ENCODE measurements at regions not wholly inside any gene's neighbourhood (a gene's known extent, or its start where the extent isn't known, plus 50 kb on each side); places are given as distances from the start of the nearest gene placed in this dataset.

- intact Hi-C loops (cut with micrococcal nuclease): no loop called here
- H2BK15ac ChIP-seq (ENCODE audit: low read depth, low read length): no peak overlapping the region
- H3K4me1 ChIP-seq (ENCODE audit: control insufficient read depth, insufficient read depth, low read length): peaks cover 5% of the 10 kb centered on the region; the same call in 1 of the 2 replicates
- no peak overlapping the region for H3K4me2 ChIP-seq (ENCODE audit: low read depth, low read length)
- WGBS, 2 experiments (ENCODE audit: extremely low coverage in 2 of 2, insufficient read length in 1 of 2): no CpG with 5 or more reads among the region's 2 CpGs
- H3K79me1 ChIP-seq (ENCODE audit: low read depth in 1 of 2, low read length in 2 of 2): no peaks in the 10 kb centered on the region
- H3K56ac ChIP-seq (ENCODE audit: extremely low read depth, insufficient read depth, low read length): no peak overlapping the region
- DNase-seq (no peak), ATAC-seq (ENCODE audit: low read depth) (peak; percentile 46)
- no TSS peak for BruUV-seq (replicated peaks)
- H3K9me3 ChIP-seq (ENCODE audit: control insufficient read depth, insufficient read depth, low read length): peaks cover 4% of the 10 kb centered on the region; the same call in 1 of the 2 replicates
- H3K18ac ChIP-seq (ENCODE audit: low read depth, low read length): peak overlapping the region; percentile 68
- no peak overlapping the region for H3K9ac ChIP-seq (ENCODE audit: low read depth, low read length)
- H3K27me3 ChIP-seq (ENCODE audit: control insufficient read depth, insufficient read depth, low read length): no peaks in the 10 kb centered on the region
- dilution Hi-C loops (cut with HindIII; ENCODE audit: low sequenced_read_pairs, unreplicated experiment): no loop called here
- peak overlapping the region; percentile 17; the same call in 1 of the 2 replicates for H2AK5ac ChIP-seq (ENCODE audit: low read depth, low read length)
- H2BK5ac ChIP-seq (ENCODE audit: low read depth, low read length, poor library complexity, severe bottlenecking): no peak overlapping the region
- in situ Hi-C loops (cut with MboI; ENCODE audit: low sequenced_read_pairs): no loop called here
- peak overlapping the region; percentile 71 for H4K5ac ChIP-seq (ENCODE audit: low read depth, low read length)
- H2AK9ac ChIP-seq (replicated peaks; ENCODE audit: low read depth, low read length, poor library complexity): no peak overlapping the region
- no peak overlapping the region for H3K23ac ChIP-seq (ENCODE audit: low read depth, low read length)
- no peaks in the 10 kb centered on the region for H3K36me3 ChIP-seq (ENCODE audit: control insufficient read depth, insufficient read depth, low read length)
- CTCF ChIA-PET: interaction anchor here (0.6 to 1.0 kb wide), 2 partner anchors 20 to 1586 kb away, joined by 3 to 5 read pairs; no protein-coding TSS in a partner anchor
- H4K8ac ChIP-seq (ENCODE audit: low read depth in 2 of 2, low read length in 2 of 2): no peak overlapping the region
- H4K91ac ChIP-seq (ENCODE audit: insufficient read depth, low read depth, low read length): no peak overlapping the region
- no peak overlapping the region for H3K4me3 ChIP-seq (ENCODE audit: insufficient read depth, low read depth, low read length)
- no peaks in the 10 kb centered on the region for H4K20me1 ChIP-seq (ENCODE audit: insufficient read depth, low read length)
- POLR2A ChIA-PET (ENCODE audit: unreplicated experiment): no interaction called here
- TF ChIP-seq SMC3 (IDR thresholded peaks at IDR 0.05; ENCODE audit: low read depth, low read length) (no peak), RFX5 (IDR thresholded peaks at IDR 0.05; ENCODE audit: low read depth, low read length) (no peak), MAFK (IDR thresholded peaks at IDR 0.05; ENCODE audit: low read depth, low read length) (no peak), CHD1 (IDR thresholded peaks at IDR 0.05; ENCODE audit: low read depth, low read length) (no peak), MAZ (IDR thresholded peaks at IDR 0.05; ENCODE audit: borderline replicate concordance, low read depth, low read length) (no peak), POLR2A (IDR thresholded peaks at IDR 0.05; ENCODE audit: low read depth, low read length) (no peak), MXI1 (IDR thresholded peaks at IDR 0.05; ENCODE audit: borderline replicate concordance, low read depth, low read length) (no peak), RCOR1 (IDR thresholded peaks at IDR 0.05; ENCODE audit: insufficient replicate concordance, low read length) (no peak), CEBPB (IDR thresholded peaks at IDR 0.05; ENCODE audit: low read depth, low read length) (no peak), BHLHE40 (IDR thresholded peaks at IDR 0.05; ENCODE audit: low read depth, low read length) (no peak)
- TF ChIP-seq, protein P1, sequence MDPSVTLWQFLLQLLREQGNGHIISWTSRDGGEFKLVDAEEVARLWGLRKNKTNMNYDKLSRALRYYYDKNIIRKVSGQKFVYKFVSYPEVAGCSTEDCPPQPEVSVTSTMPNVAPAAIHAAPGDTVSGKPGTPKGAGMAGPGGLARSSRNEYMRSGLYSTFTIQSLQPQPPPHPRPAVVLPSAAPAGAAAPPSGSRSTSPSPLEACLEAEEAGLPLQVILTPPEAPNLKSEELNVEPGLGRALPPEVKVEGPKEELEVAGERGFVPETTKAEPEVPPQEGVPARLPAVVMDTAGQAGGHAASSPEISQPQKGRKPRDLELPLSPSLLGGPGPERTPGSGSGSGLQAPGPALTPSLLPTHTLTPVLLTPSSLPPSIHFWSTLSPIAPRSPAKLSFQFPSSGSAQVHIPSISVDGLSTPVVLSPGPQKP (IDR thresholded peaks at IDR 0.05; ENCODE audit: borderline replicate concordance, low read depth, low read length): no peak
- no peak overlapping the region for H3K27ac ChIP-seq (ENCODE audit: insufficient read depth, low read length)
- H2BK120ac ChIP-seq (ENCODE audit: low read depth, low read length): peak overlapping the region; percentile 13; the same call in 1 of the 2 replicates
- H3K14ac ChIP-seq (replicated peaks; ENCODE audit: low read depth, low read length): no peak overlapping the region
- no peak overlapping the region; the same call in 1 of the 2 replicates for H2BK20ac ChIP-seq (ENCODE audit: low read depth, low read length)
- H3K4ac ChIP-seq (ENCODE audit: low read depth, low read length): no peak overlapping the region
- H2AFZ ChIP-seq (replicated peaks; ENCODE audit: low read length, poor library complexity): peak overlapping the region; percentile 24
- H3K9me1 ChIP-seq (ENCODE audit: insufficient read depth, low read length): no peaks in the 10 kb centered on the region
Observed at GRCh38 chr3:15976524-15976923, 178.7 kb upstream of the ANKRD28 start.

All from IMR-90 (cell line).